HG03520 (cell line): ENCODE measurements at regions not wholly inside any gene's neighbourhood (a gene's known extent, or its start where the extent isn't known, plus 50 kb on each side); places are given as distances from the start of the nearest gene placed in this dataset.
"Not testable (repeated sequence)": the region's sequence is repeated elsewhere in the genome, so short reads cannot be mapped to it uniquely, and the experiment has no call there.

ENCODE experiments used
- ATAC-seq: cut with Tn5 transposase; IDR thresholded peaks from one replicate; pipeline ENCODE4 v1.9.1; 2021; ENCODE audit warnings: mild to moderate bottlenecking, moderate library complexity; ENCODE audit not compliant: unreplicated experiment

DNA sequence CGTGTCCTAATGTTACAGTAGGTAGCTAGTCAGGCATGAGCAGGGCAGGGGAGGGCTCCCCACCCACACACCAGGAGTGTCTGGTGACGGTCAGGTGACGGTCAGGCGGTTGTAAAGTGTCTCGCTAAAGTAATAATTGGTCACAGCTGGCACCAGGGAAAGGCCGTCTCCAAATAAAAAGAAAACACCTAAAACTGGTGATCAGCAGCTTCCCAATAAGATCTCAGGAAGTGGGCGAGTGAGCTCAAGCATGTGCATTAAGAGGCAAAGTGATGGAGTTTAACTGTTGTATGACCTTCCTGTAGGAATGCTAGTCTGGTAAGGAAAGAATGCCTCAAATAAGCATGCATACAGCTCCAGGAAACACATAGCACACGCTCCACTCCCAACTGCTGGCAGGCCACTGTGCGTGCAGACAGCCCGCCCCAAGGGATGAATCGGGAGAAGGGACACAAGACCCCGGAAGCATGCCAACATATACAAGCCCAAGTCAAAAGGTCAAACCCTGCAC, 177.1 kb downstream of the RNF144A start:
- no peak for ATAC-seq

DNA sequence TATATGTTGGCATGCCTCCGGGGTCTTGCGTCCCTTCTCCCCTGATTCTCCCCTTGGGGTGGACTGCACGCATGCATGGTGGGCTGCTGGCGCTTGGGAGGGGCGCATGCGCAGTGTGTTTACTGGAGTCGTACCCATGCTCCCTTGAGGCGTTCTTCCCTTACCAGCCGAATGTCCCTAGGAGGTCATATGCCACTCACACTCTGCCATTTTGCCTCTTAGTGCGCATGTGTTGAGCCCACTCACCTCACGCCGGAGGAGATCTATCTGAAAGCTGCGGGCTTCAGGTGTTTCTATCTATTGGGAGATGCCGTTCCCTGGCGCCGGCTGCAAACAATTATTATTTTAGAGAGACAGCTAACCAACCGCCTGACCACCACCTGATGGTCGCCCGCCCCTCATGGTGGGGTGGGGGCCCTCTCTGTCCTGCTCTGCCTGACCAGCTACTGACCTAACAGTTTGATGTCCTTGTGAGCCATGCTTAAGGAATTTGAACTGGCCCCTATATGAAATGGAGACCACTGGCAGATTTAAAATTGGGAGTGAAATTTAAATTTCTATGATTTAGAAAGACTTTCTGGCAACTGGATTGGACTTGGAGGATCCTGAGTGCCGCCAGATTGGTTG, 179.6 kb downstream of the RNF144A start:
- ATAC-seq: no peak

DNA sequence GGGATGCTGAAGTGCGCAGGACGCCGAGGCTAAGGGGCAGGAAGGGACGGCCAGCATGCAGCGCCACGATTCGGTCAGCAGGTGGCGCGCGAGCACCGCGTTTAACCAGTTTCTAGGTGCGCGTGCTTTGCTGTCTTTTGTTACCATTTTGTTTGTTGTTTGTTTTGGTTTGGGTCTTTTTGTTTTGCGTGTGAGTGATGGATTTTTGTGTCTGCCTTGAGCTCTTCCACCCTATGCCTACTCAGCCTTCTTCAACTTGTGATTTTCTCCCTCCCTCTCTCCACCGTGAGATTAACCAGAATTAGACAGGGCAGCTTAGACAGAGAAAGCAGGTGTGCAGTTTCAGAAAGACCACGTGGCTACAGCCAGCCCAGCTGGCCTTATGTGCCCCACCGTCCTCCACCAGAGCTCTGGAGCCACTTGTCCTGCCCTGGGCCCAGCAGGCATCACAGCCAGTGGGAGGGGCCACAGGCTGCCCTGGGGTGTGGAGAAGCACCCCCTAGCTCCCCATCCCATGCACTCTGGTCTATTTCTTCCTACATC, 180.2 kb downstream of the RNF144A start:
- peak; percentile 76 for ATAC-seq

DNA sequence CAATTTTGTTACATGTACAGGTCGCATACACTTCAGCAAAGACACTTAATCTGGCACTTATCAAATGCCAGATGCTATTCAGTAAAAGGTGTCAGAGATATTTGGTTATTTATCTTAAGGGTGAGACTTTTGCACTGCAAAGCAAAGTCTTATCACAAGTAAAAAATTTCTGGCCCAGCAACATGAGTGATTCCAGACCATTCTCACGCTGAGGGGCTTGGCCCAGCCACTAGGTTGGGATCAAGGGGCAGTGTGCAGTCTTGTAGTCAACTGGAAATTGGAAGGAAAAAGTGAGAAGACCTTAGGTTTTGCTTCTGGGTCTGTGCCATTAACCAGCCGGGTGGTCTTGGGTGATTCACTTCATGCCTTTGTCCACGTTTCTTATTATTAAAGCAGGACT, 181.6 kb downstream of the RNF144A start:
- no peak for ATAC-seq

DNA sequence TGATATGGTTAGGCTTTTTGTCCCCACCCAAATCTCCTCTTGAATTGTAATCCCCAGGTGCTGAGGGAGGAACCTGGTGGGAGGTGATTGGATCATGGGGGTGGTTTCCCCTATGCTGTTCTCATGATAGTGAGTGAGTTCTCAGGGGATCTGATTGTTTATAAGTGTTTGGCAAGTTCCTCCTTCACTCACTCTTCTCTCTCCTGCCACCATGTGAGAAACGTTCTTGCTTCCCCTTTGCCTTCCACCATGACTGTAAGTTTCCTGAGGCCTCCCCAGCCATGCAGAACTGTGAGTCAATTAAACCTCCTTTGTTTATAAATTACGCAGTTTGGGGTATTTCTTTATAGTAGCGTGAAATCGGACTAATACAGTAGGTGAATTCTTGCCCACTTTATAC, 182.5 kb downstream of the RNF144A start:
- not testable (repeated sequence) for ATAC-seq

DNA sequence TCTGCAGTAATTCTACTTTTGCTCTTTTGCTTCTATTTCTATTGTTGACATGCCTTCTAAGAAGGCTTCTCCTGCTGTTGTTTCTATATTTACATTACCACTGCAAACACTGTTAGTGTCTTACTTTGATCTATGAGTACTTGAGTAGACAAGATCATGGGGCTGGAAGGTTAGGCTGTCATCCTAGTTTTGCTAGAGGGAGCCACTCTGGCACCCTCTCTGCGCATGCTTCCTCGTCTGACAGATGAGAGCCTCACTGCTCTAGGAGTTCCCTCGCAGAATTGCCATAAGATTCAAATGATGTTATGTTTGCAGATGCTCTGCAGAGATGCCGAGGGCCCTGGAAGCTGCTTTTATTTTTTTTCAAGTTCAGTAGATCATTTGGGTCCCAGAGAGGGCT, 185.6 kb downstream of the RNF144A start:
- ATAC-seq: no peak

DNA sequence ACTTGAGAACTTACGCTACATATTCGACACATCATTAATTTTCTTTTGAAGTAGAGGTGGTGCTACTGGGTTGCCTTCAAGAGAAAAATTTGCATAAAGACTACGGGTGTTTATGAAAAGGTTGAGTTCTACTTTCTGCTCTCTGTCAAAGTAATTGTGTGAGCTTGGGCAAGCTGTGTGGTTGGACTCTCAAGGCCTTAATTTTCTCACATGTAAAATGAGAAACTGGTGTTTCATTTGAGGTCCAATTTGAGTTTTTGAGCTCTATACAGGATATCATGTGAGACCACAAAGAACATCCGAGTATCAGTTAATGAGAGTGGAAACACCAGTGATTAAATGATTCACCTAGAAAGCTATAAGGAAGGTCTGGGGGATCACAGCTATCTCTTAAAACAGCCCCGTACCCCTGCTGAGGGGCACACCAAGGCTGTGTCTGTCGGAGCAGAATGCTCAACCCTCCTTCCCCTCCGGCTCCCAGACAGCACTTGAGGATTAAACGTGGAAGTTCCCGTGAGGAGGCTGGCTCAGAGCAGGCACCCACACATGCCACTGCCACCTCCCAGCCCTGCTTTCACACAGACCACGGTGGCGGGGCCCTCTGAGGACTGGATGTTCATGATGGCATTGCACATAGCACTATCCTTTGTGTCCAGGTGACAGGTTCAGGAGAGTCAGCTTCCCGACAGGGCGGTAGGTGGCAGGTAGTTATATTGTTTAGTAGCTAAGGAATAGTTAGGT, 191.8 kb downstream of the RNF144A start:
- no peak for ATAC-seq

DNA sequence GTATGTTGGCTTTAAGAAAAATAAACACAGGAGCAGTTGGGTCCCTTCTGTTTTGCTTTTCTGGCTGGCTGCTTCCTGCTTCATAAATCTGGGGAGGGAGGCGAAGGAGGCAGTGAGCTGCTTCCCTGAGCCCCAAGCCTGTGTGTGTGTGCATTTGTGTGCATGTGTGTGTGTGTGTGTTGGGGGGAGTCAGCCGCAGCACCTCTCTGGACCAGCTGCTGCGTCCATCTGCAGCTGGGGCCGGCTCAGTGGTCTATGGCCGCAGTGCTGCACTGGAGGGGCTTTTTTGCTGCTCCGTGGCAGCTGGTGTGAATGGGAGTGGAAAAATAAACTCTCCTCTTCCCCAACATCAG, 192.3 kb downstream of the RNF144A start:
- no peak for ATAC-seq

DNA sequence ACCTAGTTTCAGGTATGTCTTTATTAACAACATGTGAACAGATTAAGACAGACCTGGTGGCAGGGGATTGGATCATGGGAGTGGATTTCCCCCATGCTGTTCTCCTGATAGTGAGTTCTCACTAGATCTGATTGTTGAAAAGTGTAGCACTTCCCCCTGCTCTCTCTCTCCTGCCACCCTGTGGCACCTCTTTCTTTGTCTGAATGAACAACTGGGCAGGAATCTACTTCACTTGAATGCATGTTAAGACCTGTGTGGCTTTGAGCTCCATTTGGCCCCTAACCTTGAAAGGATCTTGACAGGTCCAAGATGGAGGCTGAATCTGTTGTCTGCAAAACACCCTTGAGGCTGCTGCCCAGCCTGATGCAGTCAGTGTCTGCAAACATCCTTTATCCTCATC, 194.4 kb downstream of the RNF144A start:
- no peak for ATAC-seq

DNA sequence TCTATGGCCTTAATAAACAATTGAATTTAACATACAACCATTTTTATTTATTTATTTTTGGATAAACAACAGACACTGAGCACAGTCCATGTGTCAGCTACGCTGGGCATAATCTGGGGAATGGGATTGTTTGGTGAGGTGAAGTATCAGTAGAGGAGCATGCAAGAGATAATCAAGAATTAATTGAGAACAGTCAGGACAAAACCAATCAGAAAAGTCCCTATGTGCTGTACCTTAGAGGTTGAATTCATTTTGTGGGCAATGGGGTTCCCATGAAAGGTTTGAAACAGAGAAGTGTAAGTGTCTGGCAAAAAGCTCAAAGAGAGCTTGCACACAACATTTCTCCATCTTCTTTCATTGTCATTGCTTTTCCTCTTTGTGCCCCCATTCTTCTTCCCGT, 198.2 kb downstream of the RNF144A start:
- ATAC-seq: no peak

DNA sequence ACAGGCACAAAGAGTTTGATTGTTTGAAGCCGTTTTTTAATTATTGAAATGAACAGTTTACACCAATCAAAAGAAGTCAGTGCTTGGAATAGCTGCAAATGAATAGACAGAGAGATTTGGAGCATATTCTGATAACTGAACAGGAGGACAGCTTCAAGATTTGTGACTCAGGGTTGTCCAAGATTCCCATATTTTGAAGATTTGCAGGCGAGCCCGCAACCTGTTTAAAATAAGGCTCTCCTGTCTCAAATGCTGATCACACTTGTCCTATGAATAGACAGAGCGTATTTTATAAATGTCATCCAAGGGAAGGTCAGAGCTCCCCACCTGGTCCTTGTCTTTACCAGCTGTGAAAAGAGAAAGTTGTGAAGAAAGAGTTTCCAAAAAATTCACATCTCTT, 198.7 kb downstream of the RNF144A start:
- ATAC-seq: no peak

DNA sequence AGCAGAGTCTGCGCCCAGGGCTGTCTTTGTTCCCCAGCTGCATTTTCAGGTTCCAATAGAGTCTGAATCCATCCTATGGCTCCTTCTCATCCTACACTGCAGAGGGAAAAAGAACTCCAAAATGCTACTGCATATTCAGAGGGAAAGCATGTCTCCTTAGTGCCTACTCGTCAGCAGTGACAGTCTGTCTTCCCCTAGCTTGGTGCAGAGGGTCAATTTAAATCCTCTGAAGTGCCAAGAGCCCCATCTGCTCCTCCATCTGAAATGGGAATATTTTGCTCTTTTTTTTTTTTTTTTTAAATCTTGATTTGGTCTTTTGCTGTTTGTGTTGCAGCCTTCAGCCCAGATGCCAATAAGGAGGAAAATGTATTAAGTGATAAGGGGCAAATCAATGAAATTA, 199.3 kb downstream of the RNF144A start:
- no peak for ATAC-seq

DNA sequence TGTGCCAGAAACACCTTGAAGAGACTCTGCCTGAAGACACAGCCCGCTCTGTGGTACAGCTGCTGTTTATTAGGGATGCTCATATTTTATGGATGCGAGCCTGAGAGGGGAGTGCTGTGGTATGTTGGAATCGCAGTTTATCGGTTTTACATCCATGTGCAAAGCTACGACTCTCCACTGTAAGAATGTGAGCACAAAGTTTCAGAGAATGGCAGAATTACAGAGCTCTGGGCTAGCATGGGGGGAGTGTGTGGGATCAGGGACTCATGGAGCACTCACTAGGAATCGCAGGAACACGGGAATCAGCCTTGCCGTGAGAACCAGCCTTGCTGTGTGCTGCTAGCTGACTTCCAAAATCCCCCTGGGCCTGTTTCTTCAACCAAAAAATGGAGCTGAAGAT, 199.9 kb downstream of the RNF144A start:
- no peak for ATAC-seq

DNA sequence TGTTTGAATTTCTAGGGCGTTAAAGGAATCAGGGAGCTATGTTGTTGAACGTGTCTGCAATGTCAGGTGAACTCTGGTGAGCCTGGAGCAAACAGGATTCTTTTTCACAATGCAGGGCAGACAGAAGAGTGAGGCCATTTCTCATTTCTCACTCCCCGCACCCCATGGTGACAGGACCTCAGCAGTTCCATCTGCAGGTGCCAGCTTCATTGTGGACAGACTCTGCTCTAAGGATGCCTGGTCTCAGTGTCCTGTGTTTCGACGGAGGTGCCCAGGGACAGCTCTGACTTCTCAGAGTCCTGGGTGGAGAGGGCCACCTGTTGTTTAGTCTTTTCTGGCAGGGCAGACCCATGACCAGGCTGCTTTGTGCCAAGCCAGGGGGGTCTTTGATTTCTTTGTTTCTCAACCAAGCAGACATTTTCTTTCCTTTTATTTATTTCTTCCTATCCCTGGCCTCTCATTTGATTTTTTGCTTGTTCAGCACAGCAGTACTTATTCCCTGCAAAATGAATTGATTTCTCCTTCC, 201.5 kb downstream of the RNF144A start:
- ATAC-seq: no peak

DNA sequence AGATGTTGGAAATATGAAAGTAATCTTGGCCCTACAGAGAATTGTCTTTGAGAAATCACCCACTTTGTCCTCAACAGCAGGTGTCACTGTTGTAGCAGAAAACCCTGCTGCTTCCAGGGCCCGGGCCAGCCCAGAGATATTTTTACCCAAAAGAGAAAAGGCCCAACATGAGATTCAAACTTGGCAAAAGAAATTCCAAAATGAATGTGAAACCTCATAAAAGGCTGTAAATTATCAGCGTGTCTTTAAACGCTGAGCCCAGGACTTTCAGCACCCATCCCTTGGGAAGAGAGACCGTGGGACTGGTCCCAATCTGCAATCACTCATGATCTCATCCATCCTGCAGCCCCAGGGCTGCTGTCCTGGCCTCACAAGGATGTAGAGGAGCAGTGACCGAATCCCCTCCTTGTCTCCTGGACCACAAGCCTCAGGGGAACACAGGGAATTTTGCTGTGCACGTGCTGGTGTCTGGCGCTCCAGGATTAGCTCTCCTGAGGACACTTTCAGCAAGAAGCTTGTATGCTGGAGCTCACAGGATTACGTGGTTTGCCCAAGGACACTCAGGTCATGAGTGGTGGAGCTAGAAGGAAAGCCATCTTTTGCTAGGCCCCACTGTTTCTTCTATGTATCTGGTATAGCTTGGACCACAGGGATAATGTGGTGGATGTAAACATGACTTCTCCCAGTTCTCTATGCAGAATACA, 202.1 kb downstream of the RNF144A start:
- ATAC-seq: no peak

DNA sequence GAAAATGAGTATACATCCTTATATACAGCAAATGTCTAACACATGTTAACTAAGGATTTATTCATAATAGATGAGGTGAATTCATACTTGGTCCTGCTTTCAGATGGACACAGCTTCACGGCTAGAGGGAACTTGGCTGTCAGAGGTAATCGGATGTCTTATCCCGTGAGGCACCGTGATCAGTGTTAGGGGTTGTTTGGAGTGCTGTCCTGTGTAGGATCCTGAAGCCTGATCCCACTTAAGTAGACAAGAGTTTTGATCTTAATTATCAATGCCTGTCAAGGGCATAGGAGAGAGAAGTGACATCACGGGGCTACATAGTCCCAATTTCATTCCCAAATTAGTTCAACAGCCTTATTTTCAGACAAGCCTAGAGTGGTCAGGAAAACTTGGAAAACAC, 204.6 kb downstream of the RNF144A start:
- ATAC-seq: no peak

DNA sequence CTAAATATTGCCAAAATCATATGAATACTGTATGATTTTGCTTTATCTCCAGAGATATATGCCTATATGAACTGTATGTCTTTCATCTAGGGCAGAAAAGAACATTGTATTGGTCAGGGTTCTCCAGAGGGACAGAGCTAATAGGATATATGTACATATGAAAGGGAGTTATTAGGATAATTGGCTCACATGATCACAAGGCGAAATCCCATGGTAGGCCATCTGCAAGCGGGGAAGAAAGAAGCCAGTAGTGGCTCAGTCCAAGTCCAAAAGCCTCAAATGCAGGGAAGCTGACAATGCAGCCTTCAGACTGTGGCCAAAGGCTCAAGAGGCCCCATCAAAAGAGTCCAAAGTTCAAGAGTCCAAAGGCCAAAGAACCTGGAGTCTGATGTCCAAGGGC, 209.9 kb downstream of the RNF144A start:
- ATAC-seq: no peak

DNA sequence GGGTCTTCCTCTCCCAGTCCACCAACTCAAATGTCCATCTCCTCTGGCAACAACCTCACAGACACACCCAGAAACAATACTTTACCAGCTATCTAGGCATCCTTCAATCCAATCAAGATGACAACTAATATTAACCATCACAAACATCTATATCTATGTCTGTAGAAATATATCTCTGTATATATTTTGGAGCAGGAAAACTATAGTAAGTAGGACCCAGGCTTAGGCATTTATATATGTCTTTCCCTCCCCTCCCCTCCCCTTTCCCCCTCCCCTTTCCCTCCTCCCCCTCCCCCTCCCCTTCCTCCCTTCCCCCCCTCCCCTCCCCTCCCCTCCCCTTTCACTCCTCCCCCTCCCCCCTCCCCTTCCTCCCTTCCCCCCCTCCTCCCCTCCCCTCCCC, 210.5 kb downstream of the RNF144A start:
- ATAC-seq: no peak

DNA sequence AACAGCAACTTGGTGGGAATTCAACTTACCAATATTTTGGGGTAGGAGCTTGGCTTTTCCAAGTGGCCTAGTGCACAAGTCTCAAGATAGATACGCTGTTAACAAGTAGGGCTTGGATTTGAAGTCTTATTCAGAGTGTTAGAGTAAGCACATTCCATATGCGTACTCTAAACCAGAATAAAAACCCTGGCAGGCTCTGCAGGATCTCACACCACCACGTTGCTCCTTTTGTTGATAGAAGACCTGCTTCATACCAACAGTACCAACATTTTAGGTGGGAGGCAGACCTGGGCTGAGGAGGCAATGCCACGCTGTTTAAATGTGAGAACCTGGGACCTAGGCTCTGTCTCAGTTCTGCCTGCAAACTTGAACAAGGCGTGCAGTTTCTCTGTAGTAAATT, 214.0 kb downstream of the RNF144A start:
- no peak for ATAC-seq

DNA sequence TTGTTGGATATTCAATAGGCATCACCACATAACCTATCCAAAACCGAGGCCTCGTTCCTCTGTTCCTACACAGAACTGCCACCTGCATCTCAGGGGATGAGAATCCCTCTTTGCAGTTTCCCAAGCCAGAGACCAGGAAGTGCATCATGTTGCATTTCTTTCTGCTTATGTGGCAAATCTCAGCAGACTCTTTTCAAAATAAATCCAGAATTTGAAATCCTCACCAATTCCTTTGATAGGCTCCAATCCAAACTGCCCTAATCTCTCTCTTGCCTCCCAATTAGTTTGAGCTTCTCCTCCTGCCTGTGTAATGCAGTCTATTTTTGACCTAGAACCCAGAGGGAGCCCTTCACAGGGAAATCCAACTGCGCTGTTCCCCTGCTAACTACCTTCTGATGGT, 215.5 kb downstream of the RNF144A start:
- no peak for ATAC-seq

DNA sequence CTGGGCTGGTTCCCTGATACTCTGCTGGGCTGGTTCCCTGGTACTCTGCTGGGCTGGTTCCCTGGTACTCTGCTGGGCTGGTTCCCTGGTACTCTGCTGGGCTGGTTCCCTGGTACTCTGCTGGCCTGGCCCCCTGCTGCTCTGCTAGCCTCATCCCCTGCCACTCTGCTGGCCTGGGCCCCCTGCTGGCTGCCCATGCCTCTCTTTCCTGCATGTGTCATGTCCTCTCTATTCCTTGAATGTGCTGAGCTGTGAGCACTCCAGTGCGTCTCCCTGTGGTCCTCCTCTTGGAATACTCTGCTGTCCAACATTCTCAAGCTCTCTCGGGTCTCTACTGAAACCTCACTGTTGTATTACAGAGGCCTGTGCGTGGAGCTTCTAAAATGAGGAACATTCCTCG, 216.3 kb downstream of the RNF144A start:
- ATAC-seq: no peak

DNA sequence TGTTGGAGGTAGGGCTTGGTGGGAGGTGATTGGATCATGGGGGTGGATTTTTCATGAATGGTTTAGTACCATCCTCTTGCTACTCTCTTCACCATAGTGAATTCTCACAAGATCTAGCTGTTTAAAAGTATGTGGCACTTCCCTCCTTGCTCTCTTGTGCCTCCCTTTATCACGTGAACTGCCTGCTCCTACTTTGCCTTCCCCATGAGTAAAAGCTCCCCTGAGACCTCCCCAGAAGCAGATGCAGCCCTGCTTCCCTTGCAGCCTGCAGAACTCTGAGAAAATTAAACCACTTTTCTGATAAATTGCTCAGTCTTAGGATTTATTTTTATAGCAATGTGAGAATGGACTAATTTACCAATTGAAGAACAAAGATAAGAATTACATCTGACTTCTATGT, 223.1 kb downstream of the RNF144A start:
- no peak for ATAC-seq
